GM19372 (cell line): ENCODE measurements at regions not wholly inside any gene's neighbourhood (a gene's known extent, or its start where the extent isn't known, plus 50 kb on each side); places are given as distances from the start of the nearest gene placed in this dataset.
"Not testable (repeated sequence)": the region's sequence is repeated elsewhere in the genome, so short reads cannot be mapped to it uniquely, and the experiment has no call there.

ENCODE experiments used
- ATAC-seq: cut with Tn5 transposase; IDR thresholded peaks from one replicate; pipeline ENCODE4 v1.9.1; 2021; ENCODE audit warnings: mild to moderate bottlenecking, low read depth, moderate library complexity; ENCODE audit not compliant: unreplicated experiment

DNA sequence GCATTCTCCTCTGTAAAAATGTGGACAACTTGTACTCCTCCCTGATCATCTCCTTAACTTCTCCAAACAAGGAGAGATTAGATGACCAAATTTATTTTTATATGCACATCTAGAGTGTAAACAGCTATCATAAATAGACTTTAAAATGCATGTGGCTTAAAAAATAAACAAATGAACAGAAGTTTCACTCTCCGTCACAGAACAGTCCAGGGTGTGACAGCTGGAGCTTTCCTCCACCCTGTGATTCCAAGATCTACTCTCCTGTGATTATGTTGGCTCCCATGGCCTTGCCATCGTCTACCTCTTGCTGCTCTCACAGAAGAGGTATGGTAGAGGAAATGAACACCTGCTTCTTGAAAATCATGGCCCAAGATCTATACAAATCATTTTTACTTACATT is 560.2 kb downstream of the TOX3 start:
- no peak for ATAC-seq

- ATAC-seq: no peak
These were observed 560.6 kb downstream of the TOX3 start for GRCh38 chr16:51986301-51986700.

GRCh38 chr16:51985126-51985525 is 561.8 kb downstream of the TOX3 start:
- no peak for ATAC-seq

GRCh38 chr16:51984395-51984794 is 562.5 kb downstream of the TOX3 start:
- ATAC-seq: no peak

DNA sequence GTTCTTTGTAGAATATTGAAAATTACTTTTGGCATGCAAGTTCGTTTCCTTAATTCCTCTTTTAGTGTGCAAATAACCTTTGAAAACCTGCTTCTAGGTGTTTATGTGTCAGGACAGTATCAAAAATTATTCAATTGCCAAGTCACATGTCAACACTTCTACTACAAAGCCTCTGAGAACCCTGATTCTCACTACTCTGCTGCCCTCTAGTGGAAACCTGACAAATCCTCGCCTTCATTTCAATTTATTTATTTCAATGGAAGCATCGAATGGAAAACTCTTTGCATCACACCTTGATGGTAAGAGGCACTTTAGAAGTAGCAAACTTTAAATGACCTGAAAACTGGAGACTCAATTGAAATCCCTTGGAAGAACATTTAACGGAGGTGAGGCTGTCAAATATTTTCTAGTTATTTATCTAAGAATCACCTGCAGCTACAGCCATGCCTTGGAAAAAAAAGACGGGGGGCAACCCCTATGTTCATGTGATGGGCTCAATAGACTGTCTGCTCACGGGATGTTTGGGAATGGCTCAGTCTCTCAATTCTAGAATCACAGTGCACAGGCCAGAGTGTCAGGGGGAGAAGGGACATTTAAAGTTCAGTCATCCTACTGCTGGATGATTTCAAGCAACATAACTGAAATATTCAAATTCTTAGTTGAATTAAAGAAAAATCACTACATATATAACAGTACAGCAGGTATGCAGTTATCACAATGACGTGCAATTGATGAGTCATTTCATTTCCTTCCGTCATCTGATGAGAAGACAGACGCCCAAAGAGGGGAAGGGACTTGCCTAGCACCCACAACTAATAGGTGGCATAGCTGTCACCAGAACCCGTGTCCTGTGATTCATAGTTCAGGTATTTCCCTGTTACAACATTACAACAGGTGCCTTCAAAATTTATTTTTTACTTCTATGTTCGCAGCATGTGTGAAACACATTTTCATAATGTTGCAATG is 563.9 kb downstream of the TOX3 start:
- ATAC-seq: no peak

DNA sequence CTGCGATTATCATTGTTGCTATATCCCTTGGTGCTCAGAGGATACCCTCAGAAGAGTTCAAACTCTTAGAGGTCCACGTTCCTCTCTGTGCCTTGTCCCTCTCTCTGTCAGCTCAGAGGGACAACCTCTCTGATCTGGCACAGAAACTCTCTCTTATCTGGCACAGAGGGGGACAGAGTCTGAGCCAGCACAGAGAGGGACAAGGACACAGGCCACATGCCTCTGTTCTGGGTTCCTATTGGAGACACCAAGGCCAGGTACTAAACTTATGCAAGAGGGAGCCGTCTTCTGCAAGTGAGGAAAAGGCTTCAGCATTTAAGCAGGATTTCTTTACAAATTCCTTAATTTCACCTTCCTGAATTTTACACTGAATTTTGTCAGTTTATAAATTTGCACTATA is 565.2 kb downstream of the TOX3 start:
- ATAC-seq: no peak

DNA sequence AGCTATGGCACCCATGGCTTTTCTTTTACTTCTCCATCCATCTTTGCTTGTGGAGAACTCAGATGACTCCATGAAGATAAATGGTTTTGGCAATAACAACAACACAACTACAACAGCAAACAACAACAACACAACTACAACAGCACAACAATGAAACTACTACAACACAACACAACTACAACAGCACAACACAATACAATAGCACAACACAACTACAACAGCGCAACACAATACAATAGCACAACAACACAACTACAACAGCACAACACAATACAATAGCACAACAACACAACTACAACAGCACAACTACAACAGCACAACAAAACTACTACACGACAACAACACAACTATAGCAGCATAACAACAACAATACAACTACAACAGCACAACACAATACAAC is 569.4 kb downstream of the TOX3 start:
- not testable (repeated sequence) for ATAC-seq

- ATAC-seq: no peak
These were observed 575.8 kb downstream of the TOX3 start for GRCh38 chr16:51971184-51971583.

GRCh38 chr16:51968749-51969148 is 578.2 kb downstream of the TOX3 start:
- no peak for ATAC-seq

DNA sequence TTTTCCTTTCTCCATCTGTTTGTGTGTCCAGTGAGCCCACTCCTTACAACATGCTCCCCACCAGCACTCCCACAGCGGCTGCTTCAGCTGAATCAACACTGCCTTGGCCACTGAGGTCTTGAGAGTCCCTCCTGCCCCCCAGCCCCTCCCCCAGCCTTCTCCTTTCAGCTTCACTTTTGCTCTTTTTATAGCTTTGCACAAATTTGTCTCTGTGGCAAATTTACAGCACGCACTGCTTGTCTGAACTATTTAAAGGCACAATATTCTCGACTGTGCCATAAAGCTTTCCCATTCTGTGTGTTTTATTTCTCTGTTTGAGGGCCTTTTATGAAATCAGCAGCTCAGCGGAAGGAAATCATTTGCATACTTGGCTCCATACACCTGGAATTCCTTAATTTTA is 579.3 kb downstream of the TOX3 start:
- no peak for ATAC-seq

GRCh38 chr16:51960931-51961330 is 586.0 kb downstream of the TOX3 start:
- ATAC-seq: no peak

DNA sequence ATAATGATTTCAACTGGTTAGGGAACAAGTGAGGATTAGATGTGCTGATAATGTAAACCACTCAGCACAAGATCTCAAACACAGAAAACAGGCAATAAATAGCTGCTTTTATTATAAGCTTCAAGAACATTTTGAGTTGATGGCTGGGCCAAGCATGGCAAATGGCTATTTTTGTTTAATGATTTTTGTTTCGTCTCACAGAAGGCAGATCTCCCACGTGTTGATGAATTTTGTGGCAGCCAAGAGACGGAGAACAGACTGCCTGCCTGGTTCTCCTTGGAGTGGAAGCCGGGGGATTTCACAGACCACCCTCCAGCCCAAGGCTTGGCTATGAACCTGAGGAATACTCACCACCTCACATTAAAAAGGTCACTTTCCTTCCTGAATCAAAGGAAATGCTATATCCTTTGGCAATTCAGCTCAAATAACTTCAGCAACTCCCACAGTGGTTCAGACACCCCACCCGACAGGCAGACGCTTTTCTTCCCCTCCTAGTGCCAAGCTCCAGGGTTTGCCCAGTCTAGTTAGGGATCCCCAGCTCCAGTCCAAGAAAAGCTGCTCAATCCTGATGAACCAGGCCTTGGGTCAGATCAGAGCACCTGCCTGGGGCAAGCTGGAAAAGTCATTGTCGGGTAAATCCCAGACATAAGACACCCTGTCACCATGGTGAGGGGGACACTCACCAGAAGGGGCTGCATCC is 593.5 kb downstream of the TOX3 start:
- no peak for ATAC-seq

DNA sequence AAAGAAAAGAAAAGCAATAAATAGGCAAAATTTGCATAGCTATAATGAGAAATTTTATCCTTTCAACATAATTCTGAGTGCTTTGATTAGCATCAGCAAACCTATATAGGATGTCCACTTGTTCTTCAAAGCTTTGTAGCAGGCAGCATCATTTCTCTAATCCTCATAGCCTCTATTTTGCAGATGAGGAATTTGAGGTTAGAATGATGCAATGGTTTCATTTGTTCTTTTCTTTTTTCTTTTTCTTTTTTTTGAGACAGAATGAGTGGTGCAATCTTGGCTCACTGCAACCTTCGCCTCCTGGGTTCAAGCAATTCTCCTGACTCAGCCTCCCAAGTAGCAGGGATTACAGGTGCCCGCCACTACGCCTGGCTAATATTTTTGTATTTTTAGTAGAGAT is 594.4 kb downstream of the TOX3 start:
- no peak for ATAC-seq

GRCh38 chr16:51951668-51952298 is 595.2 kb downstream of the TOX3 start:
- no peak for ATAC-seq

- no peak for ATAC-seq
These were observed 596.7 kb downstream of the TOX3 start for GRCh38 chr16:51950118-51950780.

DNA sequence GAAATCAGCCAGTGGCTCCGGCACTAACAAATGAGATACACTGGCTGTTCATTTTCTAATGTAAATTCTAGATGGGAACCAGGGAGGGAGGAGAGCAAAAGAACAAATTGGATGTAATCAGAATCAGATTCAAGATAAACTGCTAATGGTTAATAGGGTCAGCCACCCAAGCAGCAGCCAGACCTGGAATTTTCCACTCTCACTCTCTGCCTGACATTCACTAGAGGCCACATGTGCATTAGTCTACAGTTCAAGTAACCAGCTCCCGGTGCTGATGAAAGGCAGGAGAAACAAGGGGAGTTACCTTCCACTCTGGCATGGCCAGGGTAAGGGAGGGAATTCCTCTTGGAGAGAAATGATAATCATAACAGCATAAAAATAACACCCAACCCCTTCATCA is 597.7 kb downstream of the TOX3 start:
- ATAC-seq: no peak

GRCh38 chr16:51941412-51941811 is 605.5 kb downstream of the TOX3 start:
- ATAC-seq: no peak

- no peak for ATAC-seq
These were observed 606.8 kb downstream of the TOX3 start for GRCh38 chr16:51940183-51940582.

GRCh38 chr16:51939378-51939871 is 607.5 kb downstream of the TOX3 start:
- ATAC-seq: no peak

DNA sequence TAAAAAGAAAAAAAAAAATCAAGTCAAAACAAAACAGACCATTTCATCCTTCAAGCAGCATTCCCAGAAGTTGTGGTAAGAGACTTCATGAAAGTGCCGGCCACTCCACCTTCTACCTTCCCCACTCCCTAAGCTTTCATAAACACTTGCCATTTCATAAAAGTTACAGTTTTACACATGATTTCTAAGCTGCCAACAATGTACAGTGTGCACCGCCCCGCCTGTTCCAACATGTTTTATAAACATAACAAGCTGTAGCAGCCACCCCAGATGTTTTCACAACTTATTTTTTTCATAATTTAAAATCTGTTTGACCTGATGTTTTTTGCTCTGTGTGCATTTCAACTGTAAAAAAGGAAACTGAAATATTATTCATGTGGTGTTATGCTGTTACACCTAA is 608.1 kb downstream of the TOX3 start:
- no peak for ATAC-seq

GRCh38 chr16:51937771-51938170 is 609.2 kb downstream of the TOX3 start:
- ATAC-seq: no peak
